ENCODE measurements at regions not wholly inside any gene's neighbourhood (a gene's known extent, or its start where the extent isn't known, plus 50 kb on each side); places are given as distances from the start of the nearest gene placed in this dataset.

- no peak for TF ChIP-seq ZNF563 (CRISPR knock-in tag; IDR thresholded peaks at IDR 0.05)
- no peak for TF ChIP-seq ZIK1 (CRISPR knock-in tag; IDR thresholded peaks at IDR 0.05; ENCODE audit: borderline replicate concordance, low read depth)
- TF ChIP-seq ZNF124 (CRISPR knock-in tag; IDR thresholded peaks at IDR 0.05), result no peak
- no peak for TF ChIP-seq SKI (IDR thresholded peaks at IDR 0.05; ENCODE audit: partially characterized antibody)
- no peak for TF ChIP-seq BRCA1 (CRISPR knock-in tag; IDR thresholded peaks at IDR 0.05)
- no peak for TF ChIP-seq MBD4 (IDR thresholded peaks at IDR 0.05; ENCODE audit: borderline replicate concordance, low read length)
Observed at GRCh38 chr2:65607662-65608305, 175.4 kb upstream of the SPRED2 start (continued).

- 0 out of 2 replicates have a peak, but pooled peaks cover 10% of the 10 kb centered on the region for H3K4me1 ChIP-seq (ENCODE audit: insufficient read depth, low read length)
- no peaks in the 10 kb centered on the region for H3K9me3 ChIP-seq (ENCODE audit: low read length)
- H2AFZ ChIP-seq (ENCODE audit: low read length), result no peak overlapping the region
- no peak overlapping the region for H3K4me2 ChIP-seq (ENCODE audit: low read depth, low read length)
- in situ Hi-C loops (cut with HindIII; ENCODE audit: extremely low pct_ligation_motif_present, low pct_unique_long_range_greater_than_20kb), result no loop called here
- no peak for ATAC-seq
- no peak for FAIRE-seq
- no peaks in the 10 kb centered on the region for H4K20me1 ChIP-seq (ENCODE audit: insufficient read depth, low read length)
- DNase-seq (ENCODE audit: low spot score), result no peak
- no peaks in the 10 kb centered on the region for H3K36me3 ChIP-seq (replicated peaks in 1 of 2; ENCODE audit: control insufficient read depth in 1 of 2, insufficient read depth in 2 of 2, low read length in 2 of 2)
- no peak overlapping the region for H3K27ac ChIP-seq (ENCODE audit: extremely low read length, insufficient read depth, low read length)
- TF ChIP-seq YEATS2 (CRISPR knock-in tag; IDR thresholded peaks at IDR 0.05; ENCODE audit: borderline replicate concordance) (no peak), PRDM10 (CRISPR knock-in tag; IDR thresholded peaks at IDR 0.05; ENCODE audit: low read depth) (no peak), CENPX (CRISPR knock-in tag; IDR thresholded peaks at IDR 0.05) (no peak), WIZ (CRISPR knock-in tag; IDR thresholded peaks at IDR 0.05) (no peak)
- BruUV-seq (replicated peaks), result no TSS peak
- H3K27me3 ChIP-seq (ENCODE audit: control insufficient read depth in 1 of 2, insufficient read depth in 2 of 2, low read length in 2 of 2), result peaks cover 0 to 17% of the 10 kb centered on the region in 2 experiments; a peak in 3 of 5 replicates
- H3K4me3 ChIP-seq (replicated peaks in 1 of 3; ENCODE audit: insufficient read depth in 1 of 3, low read depth in 2 of 3, low read length in 3 of 3), result no peak overlapping the region
- intact Hi-C loops (cut with micrococcal nuclease; ENCODE audit: unreplicated experiment), result no loop called here
- no peak overlapping the region for H3K9ac ChIP-seq (ENCODE audit: insufficient read depth, low read depth, low read length)
- no peaks in the 10 kb centered on the region for H3K79me2 ChIP-seq (ENCODE audit: insufficient read depth, low read length)
- ChIA-PET POLR2A (no interaction called here), CTCF (ENCODE audit: low intra/inter-chr PET ratio, low total read pairs) (no interaction called here)
Observed at GRCh38 chr2:65605743-65606058, 173.3 kb upstream of the SPRED2 start.
